OCI-M1 (cell line): ENCODE measurements at regions not wholly inside any gene's neighbourhood (a gene's known extent, or its start where the extent isn't known, plus 50 kb on each side); places are given as distances from the start of the nearest gene placed in this dataset.

Experiments
- DNase-seq: peaks from one replicate; lab custom pipeline; 2025; lab: John Stamatoyannopoulos, UW

- no peak for DNase-seq
These were observed 175.2 kb upstream of the HS6ST1 start for GRCh38 chr2:128493880-128494279.

DNA sequence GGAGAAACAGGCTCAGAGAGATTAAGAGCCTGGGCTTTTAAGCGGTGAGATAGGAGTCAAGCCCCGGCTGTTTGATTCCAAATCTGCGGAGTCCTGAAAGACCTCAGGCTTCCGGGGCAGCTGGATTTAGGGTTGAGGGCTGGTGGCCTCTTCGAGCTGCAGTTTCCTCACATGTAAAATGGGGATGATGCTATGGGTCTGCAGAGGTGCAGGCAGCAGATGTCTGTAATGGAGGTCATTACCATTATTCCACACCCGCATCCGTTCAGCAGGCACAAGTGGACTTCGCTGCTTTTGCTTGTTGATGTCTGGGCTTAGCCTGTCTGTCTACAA lies 175.6 kb upstream of the HS6ST1 start:
- peak; percentile 62 for DNase-seq

DNA sequence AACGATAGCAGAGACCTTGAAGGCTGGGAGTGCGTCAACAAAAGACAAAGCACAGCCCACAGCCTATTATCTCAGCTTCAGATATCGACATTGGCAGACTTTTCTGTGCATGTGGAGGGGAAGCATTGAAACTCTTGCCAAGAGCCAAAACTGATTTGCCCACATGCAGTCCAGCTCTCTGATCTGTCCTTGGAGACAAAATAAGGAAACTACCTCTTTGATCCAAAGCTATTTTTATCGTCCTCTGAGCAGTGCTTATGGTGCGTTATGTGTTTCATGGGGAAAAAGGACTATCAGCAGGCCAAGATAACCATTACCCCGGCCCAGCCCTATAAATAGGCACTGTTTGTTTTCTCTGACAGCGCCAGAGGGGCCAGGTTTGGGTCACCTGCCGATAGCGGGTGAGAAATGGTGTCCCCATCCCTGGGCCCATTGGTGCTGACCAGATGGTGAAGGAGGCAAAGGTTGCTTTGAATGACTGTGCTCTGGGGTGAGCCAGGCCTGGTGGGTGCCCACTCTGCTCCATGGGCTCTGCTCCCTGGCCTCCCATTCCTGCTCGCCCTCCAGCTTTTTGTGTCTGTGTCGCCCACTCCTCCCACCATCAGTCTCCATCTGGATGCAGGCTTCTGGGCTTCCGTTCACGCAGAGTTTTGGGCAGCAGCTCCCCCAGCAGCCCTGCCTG lies 176.1 kb upstream of the HS6ST1 start:
- DNase-seq: peak; percentile 90

DNA sequence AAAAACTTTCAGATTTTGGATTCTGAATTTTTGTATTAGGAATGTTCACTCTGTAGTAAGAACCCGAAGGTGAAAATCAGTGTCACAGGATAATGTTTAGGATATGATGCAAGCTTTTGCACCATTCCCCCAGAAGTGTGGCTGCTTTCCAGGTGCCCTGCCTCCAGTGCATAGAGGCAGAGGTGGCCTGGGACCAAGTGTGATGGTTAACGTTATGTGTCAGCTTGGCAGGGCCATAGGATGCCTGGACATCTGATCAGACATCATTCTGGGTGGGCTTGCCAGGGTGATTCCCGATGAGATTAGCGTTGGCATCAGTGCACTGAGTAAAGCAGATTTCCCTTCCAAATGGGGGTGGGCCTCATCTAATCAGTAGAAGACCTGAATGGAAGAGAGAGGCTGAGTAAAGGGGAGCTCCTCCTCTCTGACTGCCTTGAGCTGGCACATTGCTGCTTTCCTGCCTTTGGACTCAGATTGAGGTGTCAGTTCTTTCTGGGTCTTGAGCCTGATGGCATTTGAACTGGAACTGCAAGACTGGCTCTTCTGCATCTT lies 177.4 kb upstream of the HS6ST1 start:
- no peak for DNase-seq

- no peak for DNase-seq
These were observed 178.0 kb upstream of the HS6ST1 start for GRCh38 chr2:128496700-128497099.

- DNase-seq: no peak
These were observed 178.8 kb upstream of the HS6ST1 start for GRCh38 chr2:128497461-128497860.

DNA sequence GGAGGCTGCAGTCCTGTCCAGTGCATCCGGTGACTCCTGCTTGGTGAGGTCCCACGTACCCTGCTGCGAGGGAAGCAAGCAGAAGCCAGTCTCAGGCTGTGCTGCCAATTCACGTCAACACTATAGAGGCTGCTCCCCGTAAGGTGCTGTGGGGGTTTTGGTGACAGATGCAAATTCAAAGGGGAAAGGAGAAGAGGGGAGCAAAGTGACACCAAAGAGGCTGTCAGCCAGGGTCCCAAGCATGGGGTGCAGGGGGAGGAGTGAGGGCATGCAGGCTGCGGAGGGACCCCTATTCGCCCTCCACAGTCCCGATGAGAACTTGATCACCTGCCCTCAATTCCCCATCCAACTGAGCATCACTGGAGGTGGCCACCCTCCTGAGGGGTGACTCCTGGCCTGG lies 179.4 kb upstream of the HS6ST1 start:
- no peak for DNase-seq

GRCh38 chr2:128498589-128498988 lies 179.9 kb upstream of the HS6ST1 start:
- no peak for DNase-seq

GRCh38 chr2:128499367-128500137 lies 180.9 kb upstream of the HS6ST1 start:
- no peak for DNase-seq

- DNase-seq: no peak
These were observed 181.6 kb upstream of the HS6ST1 start for GRCh38 chr2:128500138-128500800.

DNA sequence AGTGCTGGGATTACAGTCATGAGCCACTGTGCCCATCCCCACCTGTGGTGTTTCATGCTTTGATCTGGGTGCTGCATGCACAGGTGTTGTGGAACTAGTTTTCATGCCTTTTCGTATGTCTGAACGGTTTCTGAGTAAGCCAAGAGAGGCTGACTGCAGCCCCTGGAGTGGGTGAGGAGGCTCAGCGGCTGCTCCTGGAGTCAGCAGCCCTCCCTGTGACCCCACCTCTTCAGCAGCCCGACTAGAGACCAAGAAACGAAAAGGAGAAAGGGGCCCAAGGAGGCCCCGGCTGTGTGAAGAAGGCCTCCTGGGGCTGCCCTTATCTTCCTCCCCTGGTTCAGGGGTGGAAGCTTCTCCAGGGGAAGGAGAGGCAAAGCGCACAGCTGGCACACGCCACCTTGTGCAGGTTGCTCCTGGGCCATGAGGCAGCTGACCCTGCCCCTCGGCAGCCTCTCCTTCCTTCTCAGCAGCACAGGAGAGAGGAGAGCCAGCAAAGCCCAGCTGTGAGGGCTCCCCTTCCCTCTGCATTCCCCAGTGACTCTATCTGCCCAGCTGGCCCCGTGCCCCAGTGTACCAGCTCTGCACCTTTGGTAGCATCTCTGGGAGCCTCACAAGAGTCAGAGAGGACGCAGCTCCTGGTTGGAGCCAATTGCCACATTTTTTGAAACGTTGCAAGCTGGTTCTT lies 182.5 kb upstream of the HS6ST1 start:
- no peak for DNase-seq

DNA sequence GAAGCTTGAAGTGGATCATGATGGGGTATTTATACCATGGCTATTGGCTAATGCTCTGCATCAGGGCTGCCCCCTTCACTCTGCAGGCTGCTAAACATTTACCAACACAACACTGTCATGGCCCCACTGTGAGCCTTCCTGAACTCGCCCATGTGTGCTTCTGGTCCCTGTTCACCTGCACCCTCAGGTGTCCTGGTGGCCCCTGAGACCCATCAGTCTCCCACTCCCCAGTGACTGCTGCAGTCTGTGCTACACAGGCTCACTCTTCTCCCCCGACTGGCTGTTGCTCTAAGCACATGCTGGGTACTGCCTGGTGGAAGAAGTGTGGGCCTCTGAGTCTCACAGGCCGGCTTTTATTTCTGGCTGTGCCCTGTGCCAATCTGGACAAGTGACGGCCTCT lies 183.0 kb upstream of the HS6ST1 start:
- DNase-seq: no peak

GRCh38 chr2:128502200-128502599 lies 183.5 kb upstream of the HS6ST1 start:
- DNase-seq: peak; percentile 17

DNA sequence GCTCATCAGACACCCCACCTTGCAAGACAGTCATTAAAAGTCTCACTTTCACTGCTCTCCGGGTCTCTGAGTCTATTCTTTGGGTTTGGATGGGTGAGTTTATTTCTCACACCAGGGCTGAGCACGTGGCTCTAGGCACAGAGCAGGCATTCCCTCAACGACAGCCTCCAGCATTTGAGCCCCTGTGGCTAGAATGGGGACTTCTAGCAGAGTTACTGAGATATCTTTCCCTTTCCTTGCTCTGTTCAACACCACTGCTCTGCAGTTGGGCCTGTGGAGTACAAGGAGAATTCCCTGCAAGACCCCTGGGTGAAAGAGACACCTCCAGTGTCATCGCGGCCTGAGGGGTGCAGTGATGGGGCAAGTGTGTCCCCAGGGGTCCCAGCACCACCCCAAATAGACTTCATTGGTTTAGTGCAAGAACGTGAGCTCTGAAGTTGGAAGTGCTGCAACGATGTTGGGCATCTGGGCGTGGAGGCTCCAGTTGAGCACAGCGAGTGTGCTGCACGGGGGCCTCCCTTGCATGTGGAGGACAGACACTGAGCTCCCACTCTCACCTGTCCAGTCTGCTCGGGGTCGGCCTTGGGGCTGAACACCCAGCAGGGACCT lies 184.1 kb upstream of the HS6ST1 start:
- DNase-seq: no peak

GRCh38 chr2:128503399-128504245 lies 185.0 kb upstream of the HS6ST1 start:
- peak; percentile 26 for DNase-seq

GRCh38 chr2:128504246-128505149 lies 185.8 kb upstream of the HS6ST1 start:
- DNase-seq: no peak

- DNase-seq: no peak
These were observed 186.5 kb upstream of the HS6ST1 start for GRCh38 chr2:128505150-128505490.

DNA sequence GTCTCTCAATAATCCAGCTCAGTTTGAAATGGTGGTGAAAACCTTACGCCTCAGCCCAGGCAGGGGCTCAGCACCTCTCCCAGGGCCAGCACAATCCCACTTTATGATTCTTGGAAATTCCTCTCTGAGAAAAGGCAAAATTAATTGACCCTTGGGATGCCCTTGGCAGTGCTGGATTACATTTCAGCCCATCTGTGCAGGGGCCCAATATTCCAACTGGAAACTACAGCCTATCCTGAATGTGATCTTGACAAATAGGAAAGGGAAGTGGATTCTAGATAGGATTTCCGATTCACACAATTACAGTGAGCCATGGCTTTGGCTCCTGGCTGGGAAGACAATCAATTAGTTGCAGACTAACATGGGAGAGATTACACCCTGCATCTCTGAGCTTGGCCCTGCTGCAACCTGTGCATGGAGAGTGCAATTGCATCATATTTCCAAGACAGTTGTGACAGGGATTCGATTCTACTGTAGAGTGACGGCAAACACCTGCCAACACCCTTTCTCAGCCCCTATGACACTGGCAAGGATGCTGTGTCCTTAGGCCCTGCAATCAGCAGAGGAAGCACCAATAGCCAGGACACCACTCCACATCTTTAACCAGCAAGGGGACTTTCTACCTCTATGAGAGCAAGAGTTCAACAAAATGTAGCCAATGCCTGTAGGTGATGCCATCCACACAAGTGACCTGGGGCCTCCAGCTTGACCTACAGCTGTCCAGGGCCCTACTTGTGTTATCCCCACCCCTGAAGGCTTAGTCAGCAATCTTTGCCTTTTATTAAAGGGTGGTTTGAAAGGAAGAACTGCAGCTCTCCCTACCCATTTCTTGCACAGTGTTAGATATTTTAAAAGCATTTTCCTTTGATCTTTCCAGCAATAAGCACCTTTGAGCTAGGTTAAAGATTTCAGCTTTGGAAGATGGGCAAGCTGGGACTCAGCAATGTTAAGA lies 187.2 kb upstream of the HS6ST1 start:
- no peak for DNase-seq

GRCh38 chr2:128506534-128506933 lies 187.9 kb upstream of the HS6ST1 start:
- no peak for DNase-seq
